ENCODE measurements at regions not wholly inside any gene's neighbourhood (a gene's known extent, or its start where the extent isn't known, plus 50 kb on each side); places are given as distances from the start of the nearest gene placed in this dataset.

- no peak for ATAC-seq
- no peaks in the 10 kb centered on the region for H3K4me1 ChIP-seq (replicated peaks in 1 of 2; ENCODE audit: control insufficient read depth in 2 of 2, insufficient read depth in 2 of 2, low read length in 2 of 2)
- H2AFZ ChIP-seq (ENCODE audit: low read depth, low read length): no peak overlapping the region
- POLR2A ChIA-PET: no interaction called here
- H4K20me1 ChIP-seq (replicated peaks; ENCODE audit: control insufficient read depth, insufficient read depth, low read length): no peaks in the 10 kb centered on the region
- intact Hi-C loops (cut with micrococcal nuclease) (no loop called here), in situ Hi-C loops (cut with MboI) (no loop called here)
- no peak overlapping the region for H3K9ac ChIP-seq (ENCODE audit: insufficient read depth in 1 of 2, low read depth in 2 of 2, low read length in 2 of 2)
- no peak overlapping the region for H3K4me3 ChIP-seq
- no peaks in the 10 kb centered on the region for H3K9me1 ChIP-seq (ENCODE audit: control insufficient read depth, insufficient read depth, low read length)
- no peak overlapping the region for H3K27ac ChIP-seq (ENCODE audit: extremely low read depth, low read depth, low read length)
- H3K36me3 ChIP-seq (ENCODE audit: control insufficient read depth, insufficient read depth, low read length): no peaks in the 10 kb centered on the region
- FAIRE-seq: no peak
- no peak overlapping the region for H3K4me2 ChIP-seq (ENCODE audit: insufficient read depth, low read length)
- H3K27me3 ChIP-seq (ENCODE audit: control insufficient read depth in 2 of 2, insufficient read depth in 2 of 2, low read length in 2 of 2): peaks cover 0 to 5% of the 10 kb centered on the region in 2 experiments; a peak in 1 of 5 replicates
- DNase-seq (ENCODE audit: extremely low read depth in 1 of 4, low spot score in 3 of 4): no peak
- H3K9me3 ChIP-seq (replicated peaks; ENCODE audit: control insufficient read depth, insufficient read depth, low read depth, low read length): no peaks in the 10 kb centered on the region; the same call in 1 of the 2 replicates
- no peaks in the 10 kb centered on the region for H3K79me2 ChIP-seq (ENCODE audit: control insufficient read depth, insufficient read depth, low read length)
- 0% methylated on average over 1 of the region's 1 CpG for WGBS (ENCODE audit: insufficient coverage, low coverage, missing lambda C conversion rate)
- no TSS peak for BruUV-seq (replicated peaks)
- CTCF ChIA-PET (ENCODE audit: low intra/inter-chr PET ratio): no interaction called here
- TF ChIP-seq NFIX (CRISPR knock-in tag; IDR thresholded peaks at IDR 0.05; ENCODE audit: low read depth) (no peak), MYNN (IDR thresholded peaks at IDR 0.05) (no peak), MYNN (CRISPR knock-in tag; IDR thresholded peaks at IDR 0.05) (no peak), RBM17 (IDR thresholded peaks at IDR 0.05; ENCODE audit: borderline replicate concordance, low read depth, low read length) (no peak), HDAC8 (tag; IDR thresholded peaks at IDR 0.05) (no peak), CBFB (CRISPR knock-in tag; IDR thresholded peaks at IDR 0.05) (no peak), KAT2B (IDR thresholded peaks at IDR 0.05; ENCODE audit: low read depth, low read length) (no peak), SIN3B (IDR thresholded peaks at IDR 0.05; ENCODE audit: low read depth) (no peak), ELF1 (tag; IDR thresholded peaks at IDR 0.05) (no peak), ZNF551 (CRISPR knock-in tag; IDR thresholded peaks at IDR 0.05) (no peak), SMARCC2 (IDR thresholded peaks at IDR 0.05; ENCODE audit: low read depth) (no peak), FOXM1 (IDR thresholded peaks at IDR 0.05; ENCODE audit: low read depth) (no peak), FOXM1 (CRISPR knock-in tag; IDR thresholded peaks at IDR 0.05; ENCODE audit: low read depth) (no peak), ZNF668 (CRISPR knock-in tag; IDR thresholded peaks at IDR 0.05) (no peak), SNAPC5 (CRISPR knock-in tag; IDR thresholded peaks at IDR 0.05) (no peak), FOXJ2 (tag; IDR thresholded peaks at IDR 0.05) (no peak), NR2C1 (IDR thresholded peaks at IDR 0.05) (no peak), NR2C1 (tag; IDR thresholded peaks at IDR 0.05) (no peak), ZBTB34 (CRISPR knock-in tag; IDR thresholded peaks at IDR 0.05) (no peak)
Measured at GRCh38 chrX:39460499-39460898, 637.3 kb downstream of the BCOR start.
